ENCODE measurements at regions not wholly inside any gene's neighbourhood (a gene's known extent, or its start where the extent isn't known, plus 50 kb on each side); places are given as distances from the start of the nearest gene placed in this dataset.

DNA sequence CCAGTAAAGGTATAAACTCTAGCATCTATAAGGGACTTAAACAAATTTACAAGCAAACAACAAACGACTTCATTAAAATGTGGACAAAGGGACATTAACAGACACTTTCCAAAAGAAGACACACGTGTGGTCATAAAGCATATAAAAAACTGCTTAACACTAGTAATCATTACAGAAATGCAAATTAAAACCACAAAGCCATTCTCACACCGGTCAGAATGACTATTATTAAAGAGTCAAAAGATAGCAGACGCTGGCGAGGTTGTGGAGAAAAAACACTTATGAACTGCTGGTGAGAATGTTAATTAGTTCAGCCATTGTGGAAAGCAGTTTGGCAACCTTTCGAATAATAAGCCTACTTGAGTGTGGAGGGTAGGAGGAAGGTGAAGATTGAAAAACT, 217.1 kb upstream of the DLGAP1 start:
- Histone ChIP-seq H2AFZ (ENCODE audit: low read length) (no peak overlapping the region), H3K4me2 (ENCODE audit: low read length) (no peak overlapping the region), H3K36me3 (ENCODE audit: insufficient read depth, low read length) (no peaks in the 10 kb centered on the region), H4K20me1 (ENCODE audit: insufficient read depth, low read length) (no peaks in the 10 kb centered on the region), H3K9me3 (ENCODE audit: low read length) (peaks cover 7% of the 10 kb centered on the region; the same call in 1 of the 2 replicates), H3K27me3 (ENCODE audit: insufficient read depth, low read length) (no peaks in the 10 kb centered on the region), H3F3A (ENCODE audit: insufficient read depth, low read length) (no peaks in the 10 kb centered on the region), H3K79me2 (ENCODE audit: insufficient read depth, low read length) (no peaks in the 10 kb centered on the region), H3K4me1 (ENCODE audit: insufficient read depth, low read length, severe bottlenecking) (no peaks in the 10 kb centered on the region), H3K9ac (ENCODE audit: low read length) (no peak overlapping the region), H3K9me2 (ENCODE audit: low read depth, low read length) (no peaks in the 10 kb centered on the region), H3K27ac (ENCODE audit: low read depth, low read length, poor library complexity, severe bottlenecking) (no peak overlapping the region), H3K4me3 (ENCODE audit: low read depth, low read length, poor library complexity, severe bottlenecking) (no peak overlapping the region)
- TF ChIP-seq CTCF (IDR thresholded peaks at IDR 0.05; ENCODE audit: low read length) (no peak), EZH2 (IDR thresholded peaks at IDR 0.05; ENCODE audit: borderline replicate concordance, low read length) (no peak)

- no peak for TF ChIP-seq CTCF (IDR thresholded peaks at IDR 0.05; ENCODE audit: low read length)
- no peak for TF ChIP-seq EZH2 (IDR thresholded peaks at IDR 0.05; ENCODE audit: borderline replicate concordance, low read length)
- H2AFZ ChIP-seq (ENCODE audit: low read length): no peak overlapping the region
- no peaks in the 10 kb centered on the region for H4K20me1 ChIP-seq (ENCODE audit: insufficient read depth, low read length)
- H3K79me2 ChIP-seq (ENCODE audit: insufficient read depth, low read length): no peaks in the 10 kb centered on the region
- H3K27me3 ChIP-seq (ENCODE audit: insufficient read depth, low read length): no peaks in the 10 kb centered on the region
- no peak overlapping the region for H3K9ac ChIP-seq (ENCODE audit: low read length)
- H3K36me3 ChIP-seq (ENCODE audit: insufficient read depth, low read length): no peaks in the 10 kb centered on the region
- no peak overlapping the region for H3K27ac ChIP-seq (ENCODE audit: low read depth, low read length, poor library complexity, severe bottlenecking)
- no peak overlapping the region for H3K4me3 ChIP-seq (ENCODE audit: low read depth, low read length, poor library complexity, severe bottlenecking)
- no peaks in the 10 kb centered on the region for H3K9me2 ChIP-seq (ENCODE audit: low read depth, low read length)
- H3K4me1 ChIP-seq (ENCODE audit: insufficient read depth, low read length, severe bottlenecking): no peaks in the 10 kb centered on the region
- no peak overlapping the region for H3K4me2 ChIP-seq (ENCODE audit: low read length)
- H3K9me3 ChIP-seq (ENCODE audit: low read length): no peaks in the 10 kb centered on the region
- H3F3A ChIP-seq (ENCODE audit: insufficient read depth, low read length): no peaks in the 10 kb centered on the region
Observed at GRCh38 chr18:4658804-4659203, 203.7 kb upstream of the DLGAP1 start.

DNA sequence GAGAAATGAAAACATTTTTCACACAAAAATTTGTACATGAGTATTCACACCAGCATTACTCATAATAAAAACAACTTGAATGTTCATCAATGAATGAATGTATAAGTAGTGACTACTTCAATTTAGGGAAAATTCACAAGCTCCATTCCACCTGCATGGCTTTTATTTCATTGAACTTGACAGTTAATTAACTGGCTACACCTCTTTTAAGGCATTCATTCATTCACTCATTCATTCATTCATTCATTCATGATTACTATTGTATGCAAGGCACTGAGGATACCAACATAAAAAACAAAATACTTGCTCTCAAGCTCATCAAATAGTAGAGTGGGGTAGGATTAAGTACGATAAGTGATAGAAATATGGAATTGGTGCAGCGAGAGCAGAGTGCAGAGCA, 198.3 kb upstream of the DLGAP1 start:
- no peaks in the 10 kb centered on the region for H3K79me2 ChIP-seq (ENCODE audit: insufficient read depth, low read length)
- H2AFZ ChIP-seq (ENCODE audit: low read length): no peak overlapping the region
- H3K4me1 ChIP-seq (ENCODE audit: insufficient read depth, low read length, severe bottlenecking): no peaks in the 10 kb centered on the region
- H3K36me3 ChIP-seq (ENCODE audit: insufficient read depth, low read length): no peaks in the 10 kb centered on the region
- H3K4me3 ChIP-seq (ENCODE audit: low read depth, low read length, poor library complexity, severe bottlenecking): no peak overlapping the region
- no peaks in the 10 kb centered on the region for H3K9me2 ChIP-seq (ENCODE audit: low read depth, low read length)
- H3K4me2 ChIP-seq (ENCODE audit: low read length): no peak overlapping the region
- H3K27me3 ChIP-seq (ENCODE audit: insufficient read depth, low read length): no peaks in the 10 kb centered on the region
- no peak for TF ChIP-seq EZH2 (IDR thresholded peaks at IDR 0.05; ENCODE audit: borderline replicate concordance, low read length)
- TF ChIP-seq CTCF (IDR thresholded peaks at IDR 0.05; ENCODE audit: low read length): no peak
- no peaks in the 10 kb centered on the region for H4K20me1 ChIP-seq (ENCODE audit: insufficient read depth, low read length)
- no peaks in the 10 kb centered on the region for H3K9me3 ChIP-seq (ENCODE audit: low read length)
- H3K9ac ChIP-seq (ENCODE audit: low read length): no peak overlapping the region
- no peak overlapping the region for H3K27ac ChIP-seq (ENCODE audit: low read depth, low read length, poor library complexity, severe bottlenecking)
- no peaks in the 10 kb centered on the region for H3F3A ChIP-seq (ENCODE audit: insufficient read depth, low read length)
